GM12878 (cell line): ENCODE measurements at regions not wholly inside any gene's neighbourhood (a gene's known extent, or its start where the extent isn't known, plus 50 kb on each side); places are given as distances from the start of the nearest gene placed in this dataset.

Source experiments
- CEBPB ChIP-seq, 2 experiments: fragments of 150-350 bp in 1 of 2; IDR thresholded peaks; 2 replicates each; pipeline ENCODE4 v1.6.1; 2012 to 2014; ENCODE audit warnings: low read depth in 2 of 2, low read length in 2 of 2, borderline replicate concordance in 1 of 2, inconsistent platforms in 1 of 2
- CHD2 ChIP-seq: IDR thresholded peaks from 2 replicates; pipeline ENCODE4 v1.6.1; 2011; ENCODE audit warnings: low read depth, low read length, improper control_type of control experiment, borderline replicate concordance
- EP300 ChIP-seq, 2 experiments: fragments of 150-350 bp in 1 of 2; IDR thresholded peaks; 2 replicates each; pipeline ENCODE4 v1.6.1; 2011 to 2012; ENCODE audit warnings: low read depth in 2 of 2, low read length in 2 of 2, borderline replicate concordance in 1 of 2, improper control_type of control experiment in 1 of 2, inconsistent platforms in 1 of 2; ENCODE audit not compliant: control insufficient read depth in 1 of 2
- FOS ChIP-seq: IDR thresholded peaks from 3 replicates; pipeline ENCODE4 v1.6.1; 2011; ENCODE audit warnings: borderline replicate concordance; ENCODE audit not compliant: insufficient read length; ENCODE audit errors: extremely low read depth
- POLR2A ChIP-seq: IDR thresholded peaks from 2 replicates; pipeline ENCODE4 v1.6.1; 2011; ENCODE audit warnings: low read depth, mild to moderate bottlenecking, low read length
- RBBP5 ChIP-seq: fragments of 200-600 bp; sonication (generic); conservative IDR thresholded peaks from 2 replicates; pipeline ENCODE4 v1.6.1; 2016
- TAF1 ChIP-seq: IDR thresholded peaks from 2 replicates; pipeline ENCODE4 v1.6.1; 2011; ENCODE audit warnings: mild to moderate bottlenecking, low read depth, low read length, borderline replicate concordance
- TF ChIP-seq, protein P1 (sequence below), 3 experiments: IDR thresholded peaks in 2 of 3; conservative IDR thresholded peaks in 1 of 3; 2 replicates each; pipeline ENCODE4 v1.5.1; 2011; ENCODE audit warnings: low read depth in 3 of 3, low read length in 3 of 3, mild to moderate bottlenecking in 3 of 3, control low read depth in 2 of 3, moderate library complexity in 2 of 3, inconsistent platforms in 1 of 3, mixed read lengths in 1 of 3; ENCODE audit not compliant: control insufficient read depth in 2 of 3, insufficient read depth in 1 of 3; ENCODE audit errors: extremely low read depth in 1 of 3
- TF ChIP-seq, protein P2 (sequence below): fragments of 450-650 bp; formaldehyde crosslinking; IDR thresholded peaks from 2 replicates; pipeline ENCODE4 v1.5.0; 2022; ENCODE audit warnings: mild to moderate bottlenecking, missing genetic modification characterization
- TF ChIP-seq, protein P3 (sequence below): IDR thresholded peaks from 2 replicates; pipeline ENCODE4 v1.6.1; 2011; ENCODE audit warnings: low read depth, low read length, improper control_type of control experiment, borderline replicate concordance
- TF ChIP-seq, protein P4 (sequence below): IDR thresholded peaks from 2 replicates; pipeline ENCODE4 v1.6.1; 2012; ENCODE audit warnings: low read depth, low read length, improper control_type of control experiment
- TF ChIP-seq, protein P5 (sequence below): IDR thresholded peaks from 2 replicates; pipeline ENCODE4 v1.6.1; 2012; ENCODE audit warnings: low read depth, low read length, improper control_type of control experiment
- TF ChIP-seq, protein P6 (sequence below): IDR thresholded peaks from 2 replicates; pipeline ENCODE4 v1.6.1; 2011; ENCODE audit warnings: borderline replicate concordance, low read depth, mild to moderate bottlenecking, moderate library complexity, low read length; ENCODE audit not compliant: insufficient read depth, poor library complexity, severe bottlenecking

DNA sequence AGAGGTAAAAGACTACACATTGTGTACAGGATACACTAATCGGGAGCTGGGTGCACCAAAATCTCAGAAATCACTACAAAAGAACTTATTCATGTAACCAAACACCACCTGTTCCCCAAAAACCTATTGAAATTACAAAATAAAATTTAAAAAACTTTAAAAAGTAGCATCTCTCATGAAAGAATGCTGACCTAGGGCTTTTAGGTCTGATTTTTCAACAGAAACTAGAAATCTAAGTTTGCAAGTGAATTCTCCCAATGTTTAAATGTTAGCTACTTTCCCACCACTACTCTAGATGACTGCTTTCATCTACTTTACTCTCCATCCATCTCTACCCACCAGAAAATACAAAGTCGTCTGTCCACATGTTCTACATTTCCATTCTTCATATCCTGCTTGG lies 1447.7 kb downstream of the RPA4 start:
- TF ChIP-seq, protein P1, sequence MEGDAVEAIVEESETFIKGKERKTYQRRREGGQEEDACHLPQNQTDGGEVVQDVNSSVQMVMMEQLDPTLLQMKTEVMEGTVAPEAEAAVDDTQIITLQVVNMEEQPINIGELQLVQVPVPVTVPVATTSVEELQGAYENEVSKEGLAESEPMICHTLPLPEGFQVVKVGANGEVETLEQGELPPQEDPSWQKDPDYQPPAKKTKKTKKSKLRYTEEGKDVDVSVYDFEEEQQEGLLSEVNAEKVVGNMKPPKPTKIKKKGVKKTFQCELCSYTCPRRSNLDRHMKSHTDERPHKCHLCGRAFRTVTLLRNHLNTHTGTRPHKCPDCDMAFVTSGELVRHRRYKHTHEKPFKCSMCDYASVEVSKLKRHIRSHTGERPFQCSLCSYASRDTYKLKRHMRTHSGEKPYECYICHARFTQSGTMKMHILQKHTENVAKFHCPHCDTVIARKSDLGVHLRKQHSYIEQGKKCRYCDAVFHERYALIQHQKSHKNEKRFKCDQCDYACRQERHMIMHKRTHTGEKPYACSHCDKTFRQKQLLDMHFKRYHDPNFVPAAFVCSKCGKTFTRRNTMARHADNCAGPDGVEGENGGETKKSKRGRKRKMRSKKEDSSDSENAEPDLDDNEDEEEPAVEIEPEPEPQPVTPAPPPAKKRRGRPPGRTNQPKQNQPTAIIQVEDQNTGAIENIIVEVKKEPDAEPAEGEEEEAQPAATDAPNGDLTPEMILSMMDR (IDR thresholded peaks at IDR 0.05 in 2 of 3, conservative IDR thresholded peaks at IDR 0.05 in 1 of 3; ENCODE audit: control insufficient read depth in 2 of 3, extremely low read depth in 1 of 3, insufficient read depth in 1 of 3, low read depth in 3 of 3, low read length in 3 of 3) = no peak
- TF ChIP-seq, protein P2, sequence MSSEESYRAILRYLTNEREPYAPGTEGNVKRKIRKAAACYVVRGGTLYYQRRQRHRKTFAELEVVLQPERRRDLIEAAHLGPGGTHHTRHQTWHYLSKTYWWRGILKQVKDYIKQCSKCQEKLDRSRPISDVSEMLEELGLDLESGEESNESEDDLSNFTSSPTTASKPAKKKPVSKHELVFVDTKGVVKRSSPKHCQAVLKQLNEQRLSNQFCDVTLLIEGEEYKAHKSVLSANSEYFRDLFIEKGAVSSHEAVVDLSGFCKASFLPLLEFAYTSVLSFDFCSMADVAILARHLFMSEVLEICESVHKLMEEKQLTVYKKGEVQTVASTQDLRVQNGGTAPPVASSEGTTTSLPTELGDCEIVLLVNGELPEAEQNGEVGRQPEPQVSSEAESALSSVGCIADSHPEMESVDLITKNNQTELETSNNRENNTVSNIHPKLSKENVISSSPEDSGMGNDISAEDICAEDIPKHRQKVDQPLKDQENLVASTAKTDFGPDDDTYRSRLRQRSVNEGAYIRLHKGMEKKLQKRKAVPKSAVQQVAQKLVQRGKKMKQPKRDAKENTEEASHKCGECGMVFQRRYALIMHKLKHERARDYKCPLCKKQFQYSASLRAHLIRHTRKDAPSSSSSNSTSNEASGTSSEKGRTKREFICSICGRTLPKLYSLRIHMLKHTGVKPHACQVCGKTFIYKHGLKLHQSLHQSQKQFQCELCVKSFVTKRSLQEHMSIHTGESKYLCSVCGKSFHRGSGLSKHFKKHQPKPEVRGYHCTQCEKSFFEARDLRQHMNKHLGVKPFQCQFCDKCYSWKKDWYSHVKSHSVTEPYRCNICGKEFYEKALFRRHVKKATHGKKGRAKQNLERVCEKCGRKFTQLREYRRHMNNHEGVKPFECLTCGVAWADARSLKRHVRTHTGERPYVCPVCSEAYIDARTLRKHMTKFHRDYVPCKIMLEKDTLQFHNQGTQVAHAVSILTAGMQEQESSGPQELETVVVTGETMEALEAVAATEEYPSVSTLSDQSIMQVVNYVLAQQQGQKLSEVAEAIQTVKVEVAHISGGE (CRISPR knock-in tag) = no peak
- no peak for TF ChIP-seq POLR2A
- TF ChIP-seq RBBP5 = no peak
- TF ChIP-seq EP300 (IDR thresholded peaks at IDR 0.05; ENCODE audit: borderline replicate concordance in 1 of 2, control insufficient read depth in 1 of 2, low read depth in 2 of 2, low read length in 2 of 2) = no peak
- TF ChIP-seq, protein P3, sequence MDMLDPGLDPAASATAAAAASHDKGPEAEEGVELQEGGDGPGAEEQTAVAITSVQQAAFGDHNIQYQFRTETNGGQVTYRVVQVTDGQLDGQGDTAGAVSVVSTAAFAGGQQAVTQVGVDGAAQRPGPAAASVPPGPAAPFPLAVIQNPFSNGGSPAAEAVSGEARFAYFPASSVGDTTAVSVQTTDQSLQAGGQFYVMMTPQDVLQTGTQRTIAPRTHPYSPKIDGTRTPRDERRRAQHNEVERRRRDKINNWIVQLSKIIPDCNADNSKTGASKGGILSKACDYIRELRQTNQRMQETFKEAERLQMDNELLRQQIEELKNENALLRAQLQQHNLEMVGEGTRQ = no peak
- TF ChIP-seq FOS = no peak
- TF ChIP-seq CEBPB (IDR thresholded peaks at IDR 0.05; ENCODE audit: borderline replicate concordance in 1 of 2, low read depth in 2 of 2, low read length in 2 of 2) = no peak
- no peak for TF ChIP-seq TAF1
- TF ChIP-seq CHD2 = no peak
- TF ChIP-seq, protein P4, sequence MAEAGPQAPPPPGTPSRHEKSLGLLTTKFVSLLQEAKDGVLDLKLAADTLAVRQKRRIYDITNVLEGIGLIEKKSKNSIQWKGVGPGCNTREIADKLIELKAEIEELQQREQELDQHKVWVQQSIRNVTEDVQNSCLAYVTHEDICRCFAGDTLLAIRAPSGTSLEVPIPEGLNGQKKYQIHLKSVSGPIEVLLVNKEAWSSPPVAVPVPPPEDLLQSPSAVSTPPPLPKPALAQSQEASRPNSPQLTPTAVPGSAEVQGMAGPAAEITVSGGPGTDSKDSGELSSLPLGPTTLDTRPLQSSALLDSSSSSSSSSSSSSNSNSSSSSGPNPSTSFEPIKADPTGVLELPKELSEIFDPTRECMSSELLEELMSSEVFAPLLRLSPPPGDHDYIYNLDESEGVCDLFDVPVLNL = no peak
- TF ChIP-seq, protein P5, sequence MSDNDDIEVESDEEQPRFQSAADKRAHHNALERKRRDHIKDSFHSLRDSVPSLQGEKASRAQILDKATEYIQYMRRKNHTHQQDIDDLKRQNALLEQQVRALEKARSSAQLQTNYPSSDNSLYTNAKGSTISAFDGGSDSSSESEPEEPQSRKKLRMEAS = no peak
- TF ChIP-seq, protein P6, sequence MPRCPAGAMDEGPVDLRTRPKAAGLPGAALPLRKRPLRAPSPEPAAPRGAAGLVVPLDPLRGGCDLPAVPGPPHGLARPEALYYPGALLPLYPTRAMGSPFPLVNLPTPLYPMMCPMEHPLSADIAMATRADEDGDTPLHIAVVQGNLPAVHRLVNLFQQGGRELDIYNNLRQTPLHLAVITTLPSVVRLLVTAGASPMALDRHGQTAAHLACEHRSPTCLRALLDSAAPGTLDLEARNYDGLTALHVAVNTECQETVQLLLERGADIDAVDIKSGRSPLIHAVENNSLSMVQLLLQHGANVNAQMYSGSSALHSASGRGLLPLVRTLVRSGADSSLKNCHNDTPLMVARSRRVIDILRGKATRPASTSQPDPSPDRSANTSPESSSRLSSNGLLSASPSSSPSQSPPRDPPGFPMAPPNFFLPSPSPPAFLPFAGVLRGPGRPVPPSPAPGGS = no peak
